ENCODE measurements at regions not wholly inside any gene's neighbourhood (a gene's known extent, or its start where the extent isn't known, plus 50 kb on each side); places are given as distances from the start of the nearest gene placed in this dataset.

DNA sequence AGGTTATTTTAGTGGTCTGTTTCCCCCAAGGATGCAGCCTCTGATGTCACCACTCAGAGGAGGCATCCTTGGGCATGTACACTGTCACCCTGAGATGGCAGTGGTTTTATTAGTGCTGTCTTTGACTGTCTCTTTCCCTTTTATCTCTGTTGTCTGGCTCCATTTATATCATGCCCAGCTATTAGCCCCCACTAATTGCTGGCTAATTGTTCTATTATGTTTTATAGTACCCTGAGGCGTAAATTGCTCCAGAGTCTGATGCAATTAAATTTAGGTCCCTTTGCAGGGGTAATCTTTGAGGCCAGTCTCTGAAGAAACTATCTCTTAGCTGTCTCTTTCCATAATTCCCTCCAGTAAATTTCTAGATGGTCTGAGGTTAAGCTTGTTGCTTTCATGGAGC lies 301.0 kb upstream of the KLHL29 start:
- no peak overlapping the region for H3K27ac ChIP-seq (ENCODE audit: low read length)
- H3K4me3 ChIP-seq (ENCODE audit: low read length), result no peak overlapping the region
- H3K9me3 ChIP-seq (ENCODE audit: insufficient read depth, low read length), result no peaks in the 10 kb centered on the region
- no peaks in the 10 kb centered on the region for H3K79me2 ChIP-seq (ENCODE audit: low read length)
- no peak overlapping the region for H3K4me2 ChIP-seq (ENCODE audit: low read length)
- H3K9ac ChIP-seq (ENCODE audit: low read length), result no peak overlapping the region
- H4K20me1 ChIP-seq (ENCODE audit: insufficient read depth, low read length), result no peaks in the 10 kb centered on the region
- TF ChIP-seq EZH2phosphoT487 (IDR thresholded peaks at IDR 0.05; ENCODE audit: low read depth), result no peak
- no peaks in the 10 kb centered on the region for H3K4me1 ChIP-seq (ENCODE audit: low read length)
- no peaks in the 10 kb centered on the region for H3K36me3 ChIP-seq (replicated peaks; ENCODE audit: low read depth, low read length)
- no peaks in the 10 kb centered on the region for H3K27me3 ChIP-seq (ENCODE audit: low read depth, low read length)
- H2AFZ ChIP-seq (ENCODE audit: low read depth, low read length), result no peak overlapping the region

GRCh38 chr2:23091019-23091418 lies 294.0 kb upstream of the KLHL29 start:
- no peak overlapping the region for H3K4me2 ChIP-seq (ENCODE audit: low read length)
- H3K9me3 ChIP-seq (ENCODE audit: insufficient read depth, low read length), result no peaks in the 10 kb centered on the region
- no peak overlapping the region for H3K27ac ChIP-seq (ENCODE audit: low read length)
- H3K36me3 ChIP-seq (replicated peaks; ENCODE audit: low read depth, low read length), result no peaks in the 10 kb centered on the region
- no peaks in the 10 kb centered on the region for H3K27me3 ChIP-seq (ENCODE audit: low read depth, low read length)
- no peak overlapping the region for H3K9ac ChIP-seq (ENCODE audit: low read length)
- TF ChIP-seq EZH2phosphoT487 (IDR thresholded peaks at IDR 0.05; ENCODE audit: low read depth), result no peak
- TF ChIP-seq, protein P1, sequence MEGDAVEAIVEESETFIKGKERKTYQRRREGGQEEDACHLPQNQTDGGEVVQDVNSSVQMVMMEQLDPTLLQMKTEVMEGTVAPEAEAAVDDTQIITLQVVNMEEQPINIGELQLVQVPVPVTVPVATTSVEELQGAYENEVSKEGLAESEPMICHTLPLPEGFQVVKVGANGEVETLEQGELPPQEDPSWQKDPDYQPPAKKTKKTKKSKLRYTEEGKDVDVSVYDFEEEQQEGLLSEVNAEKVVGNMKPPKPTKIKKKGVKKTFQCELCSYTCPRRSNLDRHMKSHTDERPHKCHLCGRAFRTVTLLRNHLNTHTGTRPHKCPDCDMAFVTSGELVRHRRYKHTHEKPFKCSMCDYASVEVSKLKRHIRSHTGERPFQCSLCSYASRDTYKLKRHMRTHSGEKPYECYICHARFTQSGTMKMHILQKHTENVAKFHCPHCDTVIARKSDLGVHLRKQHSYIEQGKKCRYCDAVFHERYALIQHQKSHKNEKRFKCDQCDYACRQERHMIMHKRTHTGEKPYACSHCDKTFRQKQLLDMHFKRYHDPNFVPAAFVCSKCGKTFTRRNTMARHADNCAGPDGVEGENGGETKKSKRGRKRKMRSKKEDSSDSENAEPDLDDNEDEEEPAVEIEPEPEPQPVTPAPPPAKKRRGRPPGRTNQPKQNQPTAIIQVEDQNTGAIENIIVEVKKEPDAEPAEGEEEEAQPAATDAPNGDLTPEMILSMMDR (IDR thresholded peaks at IDR 0.05; ENCODE audit: low read depth, low read length), result no peak
- H3K4me3 ChIP-seq (ENCODE audit: low read length), result no peak overlapping the region
- H2AFZ ChIP-seq (ENCODE audit: low read depth, low read length), result no peak overlapping the region
- no peaks in the 10 kb centered on the region for H3K79me2 ChIP-seq (ENCODE audit: low read length)
- H4K20me1 ChIP-seq (ENCODE audit: insufficient read depth, low read length), result no peaks in the 10 kb centered on the region
- no peaks in the 10 kb centered on the region for H3K4me1 ChIP-seq (ENCODE audit: low read length)

- Histone ChIP-seq H4K20me1 (ENCODE audit: insufficient read depth, low read length) (no peaks in the 10 kb centered on the region), H3K27me3 (ENCODE audit: low read depth, low read length) (no peaks in the 10 kb centered on the region), H3K4me3 (ENCODE audit: low read length) (no peak overlapping the region), H3K27ac (ENCODE audit: low read length) (no peak overlapping the region), H3K4me1 (ENCODE audit: low read length) (no peaks in the 10 kb centered on the region), H3K79me2 (ENCODE audit: low read length) (no peaks in the 10 kb centered on the region), H2AFZ (ENCODE audit: low read depth, low read length) (no peak overlapping the region), H3K36me3 (replicated peaks; ENCODE audit: low read depth, low read length) (no peaks in the 10 kb centered on the region), H3K9ac (ENCODE audit: low read length) (no peak overlapping the region), H3K4me2 (ENCODE audit: low read length) (no peak overlapping the region), H3K9me3 (ENCODE audit: insufficient read depth, low read length) (no peaks in the 10 kb centered on the region)
- no peak for TF ChIP-seq EZH2phosphoT487 (IDR thresholded peaks at IDR 0.05; ENCODE audit: low read depth)
- TF ChIP-seq, protein P1 (IDR thresholded peaks at IDR 0.05; ENCODE audit: low read depth, low read length), result no peak
Observed at GRCh38 chr2:23091900-23092299, 293.1 kb upstream of the KLHL29 start.

DNA sequence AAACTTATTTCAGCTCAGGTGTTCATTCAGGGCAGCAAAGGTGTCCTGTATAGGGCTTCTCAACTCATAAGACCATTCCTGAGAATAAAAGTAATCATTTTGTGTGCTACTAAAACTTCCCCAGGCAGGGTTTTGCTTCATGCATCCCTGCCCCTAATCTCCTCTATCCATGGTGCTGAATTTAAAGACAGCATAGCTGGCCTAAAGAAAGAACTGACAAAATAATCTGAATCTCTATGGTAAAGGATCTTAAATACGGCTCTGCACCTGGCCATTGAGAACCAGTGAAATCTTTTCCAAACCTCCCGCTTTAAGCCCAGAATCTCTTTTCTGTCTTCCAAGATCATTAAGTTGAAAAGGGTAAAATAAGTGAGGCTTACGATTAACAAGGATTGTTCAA lies 292.1 kb upstream of the KLHL29 start:
- Histone ChIP-seq H3K36me3 (replicated peaks; ENCODE audit: low read depth, low read length) (no peaks in the 10 kb centered on the region), H4K20me1 (ENCODE audit: insufficient read depth, low read length) (no peaks in the 10 kb centered on the region), H3K9ac (ENCODE audit: low read length) (no peak overlapping the region), H3K4me3 (ENCODE audit: low read length) (no peak overlapping the region), H3K4me1 (ENCODE audit: low read length) (no peaks in the 10 kb centered on the region), H3K27me3 (ENCODE audit: low read depth, low read length) (no peaks in the 10 kb centered on the region), H2AFZ (ENCODE audit: low read depth, low read length) (no peak overlapping the region), H3K27ac (ENCODE audit: low read length) (no peak overlapping the region), H3K9me3 (ENCODE audit: insufficient read depth, low read length) (no peaks in the 10 kb centered on the region), H3K79me2 (ENCODE audit: low read length) (no peaks in the 10 kb centered on the region), H3K4me2 (ENCODE audit: low read length) (no peak overlapping the region)
- TF ChIP-seq, protein P1 (IDR thresholded peaks at IDR 0.05; ENCODE audit: low read depth, low read length), result no peak
- TF ChIP-seq EZH2phosphoT487 (IDR thresholded peaks at IDR 0.05; ENCODE audit: low read depth), result no peak

DNA sequence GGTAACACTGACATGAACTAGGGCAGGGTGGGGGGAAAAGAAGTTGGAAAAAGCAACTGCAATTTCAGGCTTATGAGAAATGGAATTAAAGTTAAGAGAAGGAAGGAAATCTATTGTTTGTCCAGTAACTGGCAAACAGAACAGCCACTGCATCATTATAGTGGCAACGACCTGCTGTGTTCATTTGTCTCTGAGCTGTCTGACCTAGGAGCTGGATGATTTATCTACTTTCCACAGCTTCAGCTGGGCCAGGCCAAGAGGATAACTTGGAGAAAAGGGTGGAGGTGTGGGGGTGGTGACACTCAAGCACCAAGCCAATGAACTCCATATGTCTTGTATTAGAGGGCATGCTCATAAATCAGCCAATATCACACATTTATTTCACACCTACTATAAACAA lies 291.5 kb upstream of the KLHL29 start:
- H3K4me3 ChIP-seq (ENCODE audit: low read length), result no peak overlapping the region
- H3K27ac ChIP-seq (ENCODE audit: low read length), result no peak overlapping the region
- no peaks in the 10 kb centered on the region for H3K79me2 ChIP-seq (ENCODE audit: low read length)
- no peaks in the 10 kb centered on the region for H3K9me3 ChIP-seq (ENCODE audit: insufficient read depth, low read length)
- TF ChIP-seq, protein P1 (IDR thresholded peaks at IDR 0.05; ENCODE audit: low read depth, low read length), result no peak
- TF ChIP-seq EZH2phosphoT487 (IDR thresholded peaks at IDR 0.05; ENCODE audit: low read depth), result no peak
- no peak overlapping the region for H3K9ac ChIP-seq (ENCODE audit: low read length)
- H3K36me3 ChIP-seq (replicated peaks; ENCODE audit: low read depth, low read length), result no peaks in the 10 kb centered on the region
- H3K27me3 ChIP-seq (ENCODE audit: low read depth, low read length), result no peaks in the 10 kb centered on the region
- H4K20me1 ChIP-seq (ENCODE audit: insufficient read depth, low read length), result no peaks in the 10 kb centered on the region
- no peak overlapping the region for H3K4me2 ChIP-seq (ENCODE audit: low read length)
- no peaks in the 10 kb centered on the region for H3K4me1 ChIP-seq (ENCODE audit: low read length)
- H2AFZ ChIP-seq (ENCODE audit: low read depth, low read length), result no peak overlapping the region
